ENCODE measurements at regions not wholly inside any gene's neighbourhood (a gene's known extent, or its start where the extent isn't known, plus 50 kb on each side); places are given as distances from the start of the nearest gene placed in this dataset.

DNA sequence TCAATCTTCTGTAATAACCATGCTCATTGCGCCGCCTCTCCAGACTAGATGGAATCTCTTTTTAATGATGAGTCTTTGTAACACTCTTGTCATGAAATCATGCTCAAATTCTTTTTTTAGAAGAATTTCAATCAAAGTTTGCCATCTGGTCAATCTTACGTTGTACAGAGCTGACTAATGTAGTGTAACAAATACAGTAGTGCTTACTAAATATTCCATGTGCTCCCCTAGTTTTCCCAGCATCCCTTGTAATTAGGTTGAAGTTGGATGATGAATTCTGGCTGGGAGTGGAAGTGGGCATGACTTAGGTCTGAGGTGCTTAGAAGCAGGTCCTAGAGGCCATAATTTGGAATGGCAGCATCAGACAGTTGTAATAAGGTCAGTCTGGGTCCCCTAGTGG, 309.1 kb upstream of the SNX7 start:
- Histone ChIP-seq H3K9me3 (replicated peaks; ENCODE audit: low read length) (no peaks in the 10 kb centered on the region), H3K9ac (ENCODE audit: low read depth, low read length) (no peak overlapping the region), H3K4me3 (ENCODE audit: low read length) (no peak overlapping the region), H3K4me1 (ENCODE audit: control insufficient read depth, insufficient read depth, low read length) (peaks cover 6% of the 10 kb centered on the region), H3K4me2 (ENCODE audit: low read length) (no peak overlapping the region), H3K27me3 (ENCODE audit: control insufficient read depth, insufficient read depth, low read length) (no peaks in the 10 kb centered on the region), H3K36me3 (ENCODE audit: insufficient read depth, low read length) (no peaks in the 10 kb centered on the region)

DNA sequence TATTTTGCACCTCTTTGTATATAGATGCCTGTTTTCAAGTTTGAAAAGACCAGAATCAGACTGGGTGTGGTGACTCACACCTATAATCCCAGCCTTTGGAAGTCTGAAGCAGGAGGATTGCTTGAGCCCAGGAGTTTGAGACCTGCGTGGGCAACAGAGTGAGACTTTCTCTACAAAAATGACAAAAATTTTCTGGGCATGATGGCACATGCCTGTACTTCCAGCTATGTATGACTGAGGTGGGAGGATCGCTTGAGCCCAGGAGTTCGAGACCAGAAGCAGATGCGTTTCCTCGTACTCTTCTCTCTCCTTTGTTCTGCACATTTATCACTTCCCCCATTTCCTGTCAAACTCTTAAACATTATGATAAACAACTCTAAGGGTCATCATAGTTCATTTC, 310.0 kb upstream of the SNX7 start:
- no peak overlapping the region for H3K4me3 ChIP-seq (ENCODE audit: low read length)
- H3K4me1 ChIP-seq (ENCODE audit: control insufficient read depth, insufficient read depth, low read length) = peaks cover 6% of the 10 kb centered on the region
- no peaks in the 10 kb centered on the region for H3K27me3 ChIP-seq (ENCODE audit: control insufficient read depth, insufficient read depth, low read length)
- H3K9me3 ChIP-seq (replicated peaks; ENCODE audit: low read length) = no peaks in the 10 kb centered on the region
- H3K4me2 ChIP-seq (ENCODE audit: low read length) = no peak overlapping the region
- no peak overlapping the region for H3K9ac ChIP-seq (ENCODE audit: low read depth, low read length)
- no peaks in the 10 kb centered on the region for H3K36me3 ChIP-seq (ENCODE audit: insufficient read depth, low read length)

DNA sequence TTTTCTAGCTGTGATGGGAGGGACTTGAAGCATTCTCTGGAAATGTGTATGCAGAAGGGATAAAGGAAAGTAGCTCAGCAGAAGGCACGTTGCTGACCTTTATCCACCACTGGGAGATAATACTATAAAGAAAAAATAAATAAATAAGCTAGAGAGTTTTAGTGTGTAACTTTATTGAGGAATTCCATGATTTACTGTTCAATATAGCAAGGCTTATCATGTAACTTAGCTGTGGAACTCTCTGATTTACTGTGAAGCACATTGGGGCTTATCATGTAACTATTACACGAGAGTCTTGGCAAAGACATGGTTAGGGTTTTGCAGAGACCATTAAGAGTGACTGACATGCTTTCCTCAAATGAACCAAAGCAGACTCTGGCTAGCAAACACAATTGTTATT, 316.1 kb upstream of the SNX7 start:
- peaks cover 7% of the 10 kb centered on the region for H3K4me1 ChIP-seq (ENCODE audit: control insufficient read depth, insufficient read depth, low read length)
- no peak overlapping the region for H3K4me2 ChIP-seq (ENCODE audit: low read length)
- H3K9ac ChIP-seq (ENCODE audit: low read depth, low read length) = no peak overlapping the region
- H3K36me3 ChIP-seq (ENCODE audit: insufficient read depth, low read length) = no peaks in the 10 kb centered on the region
- no peak overlapping the region for H3K4me3 ChIP-seq (ENCODE audit: low read length)
- H3K9me3 ChIP-seq (replicated peaks; ENCODE audit: low read length) = no peaks in the 10 kb centered on the region
- H3K27me3 ChIP-seq (ENCODE audit: control insufficient read depth, insufficient read depth, low read length) = no peaks in the 10 kb centered on the region

DNA sequence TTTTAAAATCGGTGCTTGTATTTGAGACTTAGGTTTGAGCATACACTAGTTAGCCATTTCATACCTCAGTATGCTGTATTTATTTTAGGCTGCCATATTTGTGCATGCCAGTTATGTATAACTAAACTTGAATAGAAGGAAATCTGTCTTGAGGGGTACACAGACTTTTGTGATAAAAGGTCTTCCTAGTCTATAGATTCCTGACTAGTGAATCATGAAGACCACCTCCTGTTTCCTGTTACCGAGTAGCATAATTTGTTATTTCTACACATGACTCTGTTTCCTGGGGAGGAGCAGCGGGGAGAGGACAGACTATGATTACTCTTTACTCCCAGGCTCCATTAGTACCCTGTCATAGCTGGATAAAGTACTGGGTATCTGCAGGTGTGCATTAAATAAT, 316.8 kb upstream of the SNX7 start:
- H3K9ac ChIP-seq (ENCODE audit: low read depth, low read length) = no peak overlapping the region
- no peaks in the 10 kb centered on the region for H3K9me3 ChIP-seq (replicated peaks; ENCODE audit: low read length)
- peaks cover 7% of the 10 kb centered on the region for H3K4me1 ChIP-seq (ENCODE audit: control insufficient read depth, insufficient read depth, low read length)
- no peaks in the 10 kb centered on the region for H3K36me3 ChIP-seq (ENCODE audit: insufficient read depth, low read length)
- no peaks in the 10 kb centered on the region for H3K27me3 ChIP-seq (ENCODE audit: control insufficient read depth, insufficient read depth, low read length)
- no peak overlapping the region for H3K4me2 ChIP-seq (ENCODE audit: low read length)
- no peak overlapping the region for H3K4me3 ChIP-seq (ENCODE audit: low read length)

DNA sequence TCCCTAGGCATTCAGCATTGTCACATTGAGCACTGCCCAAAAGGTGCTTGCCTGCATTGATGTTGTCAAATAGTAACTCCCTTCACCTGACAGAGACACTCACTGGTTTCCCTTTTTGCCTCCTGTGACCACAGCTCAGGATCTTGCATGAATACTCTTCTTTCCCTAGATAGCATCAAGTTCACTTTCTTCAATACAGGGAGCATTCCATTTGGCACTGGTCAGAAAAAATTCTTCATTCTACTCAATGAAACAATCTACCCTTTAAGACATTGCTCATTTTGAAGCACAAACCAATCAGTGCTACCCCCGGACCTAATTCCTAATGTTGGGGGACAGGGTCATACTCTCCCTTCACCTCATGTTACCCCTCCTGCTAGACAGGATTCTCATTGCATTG, 319.0 kb upstream of the SNX7 start:
- H3K9me3 ChIP-seq (replicated peaks; ENCODE audit: low read length) = no peaks in the 10 kb centered on the region
- no peak overlapping the region for H3K4me2 ChIP-seq (ENCODE audit: low read length)
- H3K36me3 ChIP-seq (ENCODE audit: insufficient read depth, low read length) = no peaks in the 10 kb centered on the region
- no peak overlapping the region for H3K4me3 ChIP-seq (ENCODE audit: low read length)
- H3K4me1 ChIP-seq (ENCODE audit: control insufficient read depth, insufficient read depth, low read length) = peaks cover 7% of the 10 kb centered on the region
- H3K9ac ChIP-seq (ENCODE audit: low read depth, low read length) = no peak overlapping the region
- no peaks in the 10 kb centered on the region for H3K27me3 ChIP-seq (ENCODE audit: control insufficient read depth, insufficient read depth, low read length)

DNA sequence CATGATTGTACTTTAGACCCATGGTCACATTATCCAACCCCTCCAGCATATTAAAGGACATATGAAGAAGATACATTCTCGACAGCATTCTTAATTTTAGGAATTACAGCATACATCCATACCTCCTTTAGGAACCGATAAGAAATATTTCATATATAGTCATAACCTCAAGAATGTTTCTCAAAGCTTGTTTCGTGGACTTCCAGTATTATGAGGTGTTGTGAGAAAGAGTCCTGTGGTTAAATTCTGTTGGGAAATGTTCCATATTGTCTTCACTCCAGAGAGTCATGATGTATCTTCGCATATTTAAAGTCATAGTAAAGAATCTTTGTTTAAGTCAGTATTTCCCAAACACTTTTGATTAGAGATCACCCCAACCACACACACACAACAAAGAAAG, 321.0 kb upstream of the SNX7 start:
- Histone ChIP-seq H3K9me3 (replicated peaks; ENCODE audit: low read length) (no peaks in the 10 kb centered on the region), H3K4me3 (ENCODE audit: low read length) (no peak overlapping the region), H3K27me3 (ENCODE audit: control insufficient read depth, insufficient read depth, low read length) (no peaks in the 10 kb centered on the region), H3K36me3 (ENCODE audit: insufficient read depth, low read length) (no peaks in the 10 kb centered on the region), H3K9ac (ENCODE audit: low read depth, low read length) (no peak overlapping the region), H3K4me2 (ENCODE audit: low read length) (no peak overlapping the region), H3K4me1 (ENCODE audit: control insufficient read depth, insufficient read depth, low read length) (peaks cover 7% of the 10 kb centered on the region)

DNA sequence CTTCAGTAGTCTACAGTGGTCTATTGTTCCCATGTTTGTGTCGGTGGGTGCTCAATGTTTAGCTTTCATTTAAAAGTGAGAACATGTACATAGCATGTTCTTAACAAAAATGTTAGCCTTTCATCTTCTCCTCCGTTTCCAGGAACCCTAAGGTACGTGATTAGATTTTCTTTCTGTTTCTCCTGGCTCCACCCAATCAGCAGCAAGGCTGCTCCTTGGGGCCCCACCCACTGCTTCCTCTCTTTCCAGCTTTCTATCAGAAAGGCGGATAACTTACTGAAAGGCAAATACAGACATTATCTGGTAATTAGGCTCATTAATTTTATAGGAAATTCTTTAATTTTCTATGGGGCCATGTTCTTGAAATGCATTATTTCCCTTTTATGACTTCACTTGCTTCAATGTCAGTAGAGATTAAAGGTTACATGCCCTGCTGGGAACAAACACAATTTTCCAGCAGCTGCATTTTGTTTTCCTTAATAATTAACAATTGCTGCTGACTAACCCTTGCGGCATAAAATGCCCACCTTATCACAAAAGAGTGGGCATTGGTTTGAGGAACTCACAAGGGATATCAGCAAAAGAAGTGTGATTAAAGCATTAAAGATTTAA, 324.9 kb upstream of the SNX7 start:
- Histone ChIP-seq H3K9me3 (replicated peaks; ENCODE audit: low read length) (no peaks in the 10 kb centered on the region), H3K27me3 (ENCODE audit: control insufficient read depth, insufficient read depth, low read length) (no peaks in the 10 kb centered on the region), H3K4me2 (ENCODE audit: low read length) (no peak overlapping the region), H3K4me1 (ENCODE audit: control insufficient read depth, insufficient read depth, low read length) (peaks cover 6% of the 10 kb centered on the region), H3K36me3 (ENCODE audit: insufficient read depth, low read length) (no peaks in the 10 kb centered on the region), H3K4me3 (ENCODE audit: low read length) (no peak overlapping the region), H3K9ac (ENCODE audit: low read depth, low read length) (no peak overlapping the region)

DNA sequence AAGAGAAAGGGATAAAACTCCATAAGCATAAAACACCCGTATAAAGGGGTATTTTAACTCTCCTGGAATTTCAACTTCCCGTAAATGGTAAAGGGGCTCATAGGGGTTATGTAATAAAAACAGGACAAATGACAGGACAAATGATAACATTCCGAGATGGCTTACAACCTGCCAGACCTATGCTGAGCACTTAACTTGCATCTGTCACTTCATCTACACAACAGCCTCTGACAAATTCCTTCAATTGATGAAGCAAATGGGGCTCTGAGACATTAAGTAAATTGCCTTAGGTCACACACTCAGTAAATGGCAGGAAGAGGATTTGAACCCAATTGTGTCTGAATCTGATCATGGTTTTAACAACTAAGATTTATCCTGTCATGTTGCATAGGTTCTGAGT, 327.6 kb upstream of the SNX7 start:
- Histone ChIP-seq H3K9me3 (replicated peaks; ENCODE audit: low read length) (no peaks in the 10 kb centered on the region), H3K4me2 (ENCODE audit: low read length) (no peak overlapping the region), H3K4me1 (ENCODE audit: control insufficient read depth, insufficient read depth, low read length) (peaks cover 19% of the 10 kb centered on the region), H3K36me3 (ENCODE audit: insufficient read depth, low read length) (no peaks in the 10 kb centered on the region), H3K27me3 (ENCODE audit: control insufficient read depth, insufficient read depth, low read length) (no peaks in the 10 kb centered on the region), H3K9ac (ENCODE audit: low read depth, low read length) (no peak overlapping the region), H3K4me3 (ENCODE audit: low read length) (no peak overlapping the region)

DNA sequence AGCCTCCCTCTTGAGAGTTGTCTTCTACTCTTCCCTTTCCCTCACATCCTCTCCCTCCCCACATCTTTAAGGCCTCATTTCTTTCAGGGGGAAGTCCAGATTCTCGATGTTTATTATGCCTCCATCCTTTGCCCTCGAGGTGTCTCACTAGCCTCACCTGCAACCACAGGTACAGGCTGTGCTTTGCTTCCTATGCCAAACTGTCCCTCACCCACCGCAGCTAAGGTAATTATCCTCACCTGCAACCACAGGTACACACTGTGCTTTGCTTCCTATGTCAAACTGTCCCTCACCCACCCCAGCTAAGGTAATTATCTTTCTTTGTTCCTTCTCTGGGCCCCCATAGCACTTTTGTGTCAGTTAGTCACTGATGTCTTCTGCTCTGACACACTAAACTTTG, 328.1 kb upstream of the SNX7 start:
- no peaks in the 10 kb centered on the region for H3K36me3 ChIP-seq (ENCODE audit: insufficient read depth, low read length)
- H3K9ac ChIP-seq (ENCODE audit: low read depth, low read length) = no peak overlapping the region
- no peaks in the 10 kb centered on the region for H3K27me3 ChIP-seq (ENCODE audit: control insufficient read depth, insufficient read depth, low read length)
- no peak overlapping the region for H3K4me3 ChIP-seq (ENCODE audit: low read length)
- H3K4me1 ChIP-seq (ENCODE audit: control insufficient read depth, insufficient read depth, low read length) = peaks cover 22% of the 10 kb centered on the region
- H3K9me3 ChIP-seq (replicated peaks; ENCODE audit: low read length) = no peaks in the 10 kb centered on the region
- H3K4me2 ChIP-seq (ENCODE audit: low read length) = no peak overlapping the region

DNA sequence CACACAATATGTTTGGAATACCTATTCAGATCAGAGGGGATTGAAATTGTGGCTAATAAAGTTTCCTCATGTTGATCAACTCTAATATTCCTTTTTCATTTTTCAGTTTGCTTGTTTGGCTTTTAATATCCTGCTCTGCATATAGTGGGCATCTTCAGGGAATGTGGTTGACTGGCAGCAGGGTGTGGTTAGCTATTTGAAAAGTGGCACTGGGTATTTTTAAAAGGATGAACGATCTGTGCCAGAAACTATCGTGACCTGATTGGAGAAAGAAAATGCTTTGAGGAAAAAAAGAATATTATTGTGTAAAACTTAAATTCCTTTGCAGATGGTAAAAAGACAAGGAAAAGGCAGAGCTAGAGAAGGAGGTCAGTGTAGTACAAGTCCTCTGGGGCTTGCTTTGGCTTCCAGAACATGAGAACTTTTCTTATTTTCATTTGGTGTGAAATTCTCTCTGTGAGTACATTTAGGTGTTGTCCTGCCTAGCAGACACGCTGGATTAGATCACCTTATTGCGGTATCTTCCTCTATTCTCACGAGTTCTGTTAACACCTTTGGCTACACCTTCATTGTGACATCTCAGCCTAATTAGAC, 329.7 kb upstream of the SNX7 start:
- Histone ChIP-seq H3K27me3 (ENCODE audit: control insufficient read depth, insufficient read depth, low read length) (no peaks in the 10 kb centered on the region), H3K9ac (ENCODE audit: low read depth, low read length) (peak overlapping the region; percentile 60), H3K9me3 (replicated peaks; ENCODE audit: low read length) (no peaks in the 10 kb centered on the region), H3K4me1 (ENCODE audit: control insufficient read depth, insufficient read depth, low read length) (peaks cover 37% of the 10 kb centered on the region), H3K4me2 (ENCODE audit: low read length) (peak overlapping the region; percentile 12), H3K36me3 (ENCODE audit: insufficient read depth, low read length) (no peaks in the 10 kb centered on the region), H3K4me3 (ENCODE audit: low read length) (no peak overlapping the region)

DNA sequence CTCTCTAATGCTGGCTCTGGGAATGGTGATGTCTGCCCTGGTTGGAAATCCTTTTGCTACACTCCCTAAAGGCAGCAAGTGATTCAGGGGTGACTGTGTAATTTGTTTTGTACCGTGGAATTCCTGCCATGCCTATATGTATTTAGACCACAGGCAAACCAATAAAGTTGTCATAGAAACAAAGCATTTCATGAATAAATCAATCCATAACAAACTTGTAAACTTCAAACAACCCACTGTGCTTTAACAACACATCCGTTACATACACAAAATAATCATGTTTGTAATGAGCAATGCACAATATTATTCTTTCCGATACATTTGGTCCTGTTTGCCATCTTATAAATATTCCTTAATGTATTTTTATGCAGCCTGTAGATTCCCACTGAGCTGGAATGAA, 330.3 kb upstream of the SNX7 start:
- Histone ChIP-seq H3K4me3 (ENCODE audit: low read length) (no peak overlapping the region), H3K4me1 (ENCODE audit: control insufficient read depth, insufficient read depth, low read length) (peaks cover 43% of the 10 kb centered on the region), H3K9ac (ENCODE audit: low read depth, low read length) (peak overlapping the region; percentile 60), H3K9me3 (replicated peaks; ENCODE audit: low read length) (no peaks in the 10 kb centered on the region), H3K36me3 (ENCODE audit: insufficient read depth, low read length) (no peaks in the 10 kb centered on the region), H3K4me2 (ENCODE audit: low read length) (peak overlapping the region; percentile 12), H3K27me3 (ENCODE audit: control insufficient read depth, insufficient read depth, low read length) (no peaks in the 10 kb centered on the region)

DNA sequence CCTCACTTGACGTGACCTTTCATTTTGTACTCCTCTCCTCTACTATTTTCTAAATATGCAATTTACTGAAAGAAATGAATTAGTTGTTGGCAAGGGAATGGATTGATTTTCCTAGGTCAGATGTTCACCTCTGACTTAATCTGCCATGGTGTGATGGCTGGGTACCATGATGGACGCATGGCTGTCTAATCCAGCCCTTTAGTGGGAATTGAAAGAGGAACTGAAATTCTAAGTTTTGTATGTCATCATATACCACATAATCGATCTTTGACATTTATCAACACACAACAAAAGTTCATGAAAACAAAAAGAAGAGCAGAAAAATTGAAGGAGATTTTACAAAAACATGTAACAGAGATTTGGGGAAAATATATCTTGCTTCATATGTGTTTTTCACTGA, 331.3 kb upstream of the SNX7 start:
- Histone ChIP-seq H3K27me3 (ENCODE audit: control insufficient read depth, insufficient read depth, low read length) (no peaks in the 10 kb centered on the region), H3K36me3 (ENCODE audit: insufficient read depth, low read length) (no peaks in the 10 kb centered on the region), H3K4me3 (ENCODE audit: low read length) (no peak overlapping the region), H3K9me3 (replicated peaks; ENCODE audit: low read length) (no peaks in the 10 kb centered on the region), H3K4me2 (ENCODE audit: low read length) (no peak overlapping the region), H3K4me1 (ENCODE audit: control insufficient read depth, insufficient read depth, low read length) (peaks cover 52% of the 10 kb centered on the region), H3K9ac (ENCODE audit: low read depth, low read length) (peak overlapping the region; percentile 60)
